ENCODE measurements at regions not wholly inside any gene's neighbourhood (a gene's known extent, or its start where the extent isn't known, plus 50 kb on each side); places are given as distances from the start of the nearest gene placed in this dataset.
"Not testable (repeated sequence)": the region's sequence is repeated elsewhere in the genome, so short reads cannot be mapped to it uniquely, and the experiment has no call there.

- DNase-seq, result no peak
Measured at GRCh38 chrX:1053072-1053471, 159.4 kb downstream of the CRLF2 start.

- no peak for DNase-seq
Measured at GRCh38 chrX:1052021-1052420, 160.4 kb downstream of the CRLF2 start.

- DNase-seq, result no peak
Measured at GRCh38 chrX:1051421-1051820, 161.0 kb downstream of the CRLF2 start.

- DNase-seq, result no peak
Measured at GRCh38 chrX:1045680-1046314, 166.7 kb downstream of the CRLF2 start.

- DNase-seq, result no peak
Measured at GRCh38 chrX:1041091-1041490, 171.4 kb downstream of the CRLF2 start.

DNA sequence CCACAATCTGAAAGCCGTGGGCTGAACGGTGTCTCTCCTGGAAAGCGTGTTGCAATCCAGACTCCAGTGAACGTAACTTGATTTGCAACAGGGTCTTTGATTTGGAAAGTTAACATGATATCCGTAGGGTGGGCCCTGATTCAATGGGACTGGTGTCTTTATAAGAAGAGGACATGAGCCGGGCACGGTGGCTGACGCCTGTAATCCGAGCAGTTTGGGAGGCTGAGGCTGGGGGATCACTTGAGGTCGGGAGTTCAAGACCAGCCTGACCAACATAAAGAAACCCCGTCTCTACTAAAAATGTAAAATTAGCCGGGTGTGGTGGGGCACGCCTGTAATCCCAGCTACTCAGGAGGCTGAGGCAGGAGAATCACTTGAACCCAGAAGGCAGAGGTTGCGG is 176.5 kb downstream of the CRLF2 start:
- DNase-seq, result not testable (repeated sequence)

- no peak for DNase-seq
Measured at GRCh38 chrX:1035206-1035605, 177.2 kb downstream of the CRLF2 start.

GRCh38 chrX:1034717-1035116 is 177.7 kb downstream of the CRLF2 start:
- DNase-seq, result no peak

DNA sequence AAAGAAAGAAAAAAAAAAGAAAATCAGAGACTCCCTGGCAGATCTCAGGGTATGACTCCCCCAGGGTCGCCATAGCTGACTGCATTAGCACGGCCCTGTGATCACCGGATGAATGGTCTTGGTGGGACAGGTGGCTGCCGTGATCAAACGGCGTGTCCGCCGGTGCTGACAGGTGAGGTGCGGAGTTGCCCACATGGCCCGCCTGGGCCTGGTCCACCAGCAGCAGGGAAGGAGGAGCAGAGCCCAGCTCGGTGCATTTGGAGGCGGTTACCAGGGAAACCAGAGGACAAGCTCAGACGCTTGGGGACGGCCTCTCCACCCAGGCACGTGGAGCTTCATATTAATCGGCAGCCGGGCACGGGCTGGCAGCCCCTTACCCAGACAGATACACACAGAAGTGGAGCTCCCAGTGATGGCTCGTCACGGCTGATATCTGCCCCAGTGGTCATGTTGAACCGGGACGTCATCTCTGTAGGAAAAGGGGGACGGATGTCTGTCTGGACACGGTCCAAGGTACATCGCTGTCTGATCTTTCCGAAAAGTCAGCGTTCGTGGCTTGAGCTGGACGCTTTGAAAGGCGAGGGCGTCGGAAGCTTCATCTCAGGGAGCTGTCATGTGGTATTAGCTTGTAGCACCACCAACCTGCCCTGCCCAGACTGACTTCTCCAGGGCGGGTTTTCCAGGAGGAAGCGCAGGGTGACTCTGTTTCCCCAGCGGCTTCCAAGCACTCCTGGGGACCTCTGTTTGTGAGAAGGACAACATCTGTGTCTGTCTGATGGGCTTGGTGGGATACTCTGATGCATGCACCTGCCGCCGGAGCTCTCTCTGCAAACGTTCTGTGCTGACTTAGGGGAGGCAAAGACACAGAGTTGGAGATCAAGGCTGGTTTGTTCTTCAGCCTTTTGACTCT is 180.7 kb downstream of the CRLF2 start:
- no peak for DNase-seq

GRCh38 chrX:1029494-1029893 is 183.0 kb downstream of the CRLF2 start:
- no peak for DNase-seq

DNA sequence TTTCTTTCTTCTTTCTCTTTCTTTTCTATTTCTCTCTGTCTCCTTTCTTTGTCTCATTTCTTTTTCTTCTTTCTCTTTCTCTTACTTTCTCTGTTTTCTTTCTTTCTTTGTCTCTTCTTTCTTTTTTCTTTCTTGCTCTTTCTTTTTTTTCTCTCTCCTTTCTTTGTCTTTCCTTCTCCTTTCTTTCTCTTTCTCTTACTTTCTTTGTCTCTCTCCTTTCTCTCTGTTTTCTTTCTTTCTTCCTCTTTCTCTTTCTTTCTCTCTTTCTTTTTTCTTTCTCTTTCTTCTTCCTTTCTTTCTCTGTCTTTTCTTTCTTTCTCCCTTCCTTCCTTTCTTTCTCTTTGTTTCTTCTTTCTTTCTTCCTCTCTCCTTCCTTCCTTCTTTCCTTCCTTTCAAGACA is 184.8 kb downstream of the CRLF2 start:
- DNase-seq, result no peak

DNA sequence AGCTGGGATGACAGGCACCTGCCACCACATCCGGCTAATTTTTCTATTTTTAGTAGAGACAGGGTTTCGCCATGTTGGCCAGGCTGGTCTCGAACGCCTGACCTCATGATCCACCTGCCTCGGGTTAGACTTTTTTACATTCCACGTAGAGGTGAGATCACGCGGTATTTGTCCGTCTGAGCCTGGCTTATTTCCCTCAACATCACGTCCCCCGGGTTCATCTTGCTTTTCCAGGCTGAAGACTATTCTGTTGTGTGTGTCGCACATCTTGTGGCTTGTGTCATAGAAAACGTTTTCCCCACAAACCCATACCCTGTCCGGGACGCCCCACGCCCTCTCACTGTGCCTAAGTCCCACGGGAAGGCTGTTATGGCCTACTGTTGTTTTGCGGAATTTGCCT is 185.3 kb downstream of the CRLF2 start:
- peak; percentile 7 to 27 for DNase-seq

DNA sequence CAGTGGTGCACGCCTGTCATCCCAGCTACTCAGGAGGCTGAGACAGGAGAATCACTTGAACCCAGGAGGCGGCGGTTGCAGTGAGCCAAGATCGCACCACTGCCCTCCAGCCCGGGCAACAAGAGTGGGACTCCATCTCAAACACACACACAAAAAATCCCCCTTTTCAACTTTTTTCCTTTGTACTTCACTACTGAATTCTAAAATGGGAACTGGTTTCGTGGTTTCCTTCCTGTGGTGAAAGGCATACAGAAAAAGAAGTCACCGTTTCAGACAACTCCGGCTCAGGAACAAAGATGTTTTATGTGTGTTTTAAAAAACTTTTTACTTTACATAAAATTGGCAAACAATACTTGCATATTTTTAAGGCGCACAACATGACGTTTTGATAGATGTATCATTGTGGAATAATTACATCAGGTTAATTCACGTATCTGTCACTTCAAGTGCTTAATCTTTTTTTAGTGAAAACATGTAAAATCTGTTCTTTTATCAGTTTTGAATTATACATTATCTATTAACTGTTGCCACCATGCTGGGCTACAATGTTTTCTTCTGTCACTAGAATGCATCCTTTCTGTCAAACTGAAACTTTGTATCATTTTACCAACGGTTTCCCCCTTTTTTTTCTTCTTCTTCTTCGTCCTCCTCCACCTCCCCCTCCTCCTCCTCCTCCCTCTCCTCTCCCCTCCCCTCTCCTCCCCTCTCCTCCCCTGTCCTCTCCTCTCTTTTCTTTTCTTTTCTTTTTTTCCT is 186.0 kb downstream of the CRLF2 start:
- DNase-seq, result peak; percentile 26 to 42

DNA sequence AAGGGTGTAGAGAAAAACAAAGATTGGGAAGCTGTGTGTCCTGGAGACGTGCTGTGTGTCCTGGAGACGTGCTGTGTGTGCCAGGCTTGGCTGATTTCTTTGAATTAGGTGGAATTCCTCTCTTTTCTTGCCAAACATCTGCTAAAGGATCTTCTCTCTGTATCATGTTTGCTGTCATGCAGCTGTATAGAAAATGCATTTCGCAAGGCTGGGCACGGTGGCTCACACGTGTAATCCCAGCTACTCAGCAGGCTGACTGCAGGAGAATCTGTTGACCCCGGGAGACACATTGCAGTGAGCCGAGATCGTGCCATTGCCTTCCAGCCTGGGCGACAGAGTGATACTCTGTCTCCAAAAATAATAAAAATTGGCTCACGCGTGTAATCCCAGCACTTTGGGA is 187.0 kb downstream of the CRLF2 start:
- DNase-seq, result no peak

- no peak for DNase-seq
Measured at GRCh38 chrX:1023676-1024075, 188.8 kb downstream of the CRLF2 start.

DNA sequence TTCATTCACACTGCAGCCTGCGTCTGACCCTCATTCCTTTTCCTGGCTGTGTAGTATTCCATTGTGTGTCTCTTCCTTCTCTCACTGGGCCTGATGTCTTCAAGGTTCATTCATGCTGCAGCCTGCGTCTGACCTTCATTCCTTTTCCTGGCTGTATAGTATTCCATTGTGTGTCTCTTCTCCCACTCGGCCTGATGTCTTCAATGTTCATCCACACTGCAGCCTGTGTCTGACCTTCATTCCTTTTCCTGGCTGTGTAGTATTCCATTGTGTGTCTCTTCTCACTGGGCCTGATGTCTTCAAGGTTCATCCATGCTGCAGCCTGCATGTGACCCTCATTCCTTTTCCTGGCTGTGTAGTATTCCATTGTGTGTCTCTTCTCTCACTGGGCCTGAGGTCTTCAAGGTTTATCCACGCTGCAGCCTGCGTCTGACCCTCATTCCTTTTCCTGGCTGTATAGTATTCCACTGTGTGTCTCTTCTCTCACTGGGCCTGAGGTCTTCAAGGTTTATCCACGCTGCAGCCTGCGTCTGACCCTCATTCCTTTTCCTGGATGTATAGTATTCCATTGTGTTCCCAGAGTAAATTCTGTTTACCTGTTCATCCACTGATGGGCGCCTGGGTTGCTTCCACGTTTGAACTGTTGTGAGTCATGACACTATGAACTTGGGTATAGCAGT is 191.0 kb downstream of the CRLF2 start:
- DNase-seq, result not testable (repeated sequence)

DNA sequence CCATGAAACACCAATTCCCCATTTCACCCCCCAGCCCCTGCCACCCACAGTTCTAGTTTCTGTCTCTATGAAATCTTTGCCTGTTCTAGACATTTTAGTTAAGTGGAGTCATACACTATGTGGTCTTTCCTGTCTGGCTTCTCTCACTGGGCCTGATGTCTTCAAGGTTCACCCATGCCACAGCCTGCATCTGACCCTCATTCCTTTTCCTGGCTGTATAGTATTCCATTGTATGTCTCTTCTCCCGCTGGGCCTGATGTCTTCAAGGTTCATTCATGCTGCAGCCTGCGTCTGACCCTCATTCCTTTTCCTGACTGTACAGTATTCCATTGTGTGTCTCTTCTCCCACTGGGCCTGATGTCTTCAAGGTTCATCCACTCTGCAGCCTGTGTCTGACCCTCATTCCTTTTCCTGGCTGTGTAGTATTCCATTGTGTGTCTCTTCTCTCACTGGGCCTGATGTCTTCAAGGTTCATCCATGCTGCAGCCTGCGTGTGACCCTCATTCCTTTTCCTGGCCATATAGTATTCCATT is 191.7 kb downstream of the CRLF2 start:
- no peak for DNase-seq

GRCh38 chrX:1016926-1017325 is 195.5 kb downstream of the CRLF2 start:
- not testable (repeated sequence) for DNase-seq

GRCh38 chrX:1016281-1016680 is 196.2 kb downstream of the CRLF2 start:
- DNase-seq, result not testable (repeated sequence)

- DNase-seq, result no peak
Measured at GRCh38 chrX:1012678-1013300, 199.7 kb downstream of the CRLF2 start.

DNA sequence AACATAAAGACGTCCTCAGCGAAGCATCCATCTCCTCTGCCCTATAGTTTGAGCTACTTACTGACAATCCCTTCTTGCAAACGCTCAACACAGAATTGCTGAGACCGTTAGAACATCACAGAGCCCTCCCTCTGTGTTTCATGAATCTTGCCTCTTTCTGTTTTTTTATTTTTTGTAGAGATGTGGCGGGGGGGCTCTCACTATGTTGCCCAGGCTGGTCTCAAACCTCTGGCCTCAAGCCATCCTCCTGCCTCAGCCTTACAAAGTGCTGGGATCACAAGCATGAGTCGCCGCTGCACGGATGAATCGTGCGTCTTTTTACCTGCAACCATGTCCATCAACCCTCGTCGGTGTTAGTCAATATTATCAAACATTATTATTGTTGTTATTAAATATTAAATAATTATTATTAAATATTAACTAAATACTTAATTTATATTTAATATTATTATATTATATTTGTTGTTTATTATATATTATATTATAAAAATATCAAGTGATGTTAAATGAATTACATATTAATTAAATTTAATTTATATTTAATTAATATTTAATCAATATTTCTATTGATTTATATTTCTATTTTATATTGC is 200.7 kb downstream of the CRLF2 start:
- DNase-seq, result no peak

GRCh38 chrX:1009771-1010170 is 202.7 kb downstream of the CRLF2 start:
- DNase-seq, result no peak
